Natural killer cell treated with Interleukin-12 subunit alpha and Interleukin-12 subunit beta and Interleukin-15 and Interleukin-18, amount 100 ng/mL, for 72 hours (primary cell): ENCODE measurements at regions not wholly inside any gene's neighbourhood (a gene's known extent, or its start where the extent isn't known, plus 50 kb on each side); places are given as distances from the start of the nearest gene placed in this dataset.

Experiments used
- ATAC-seq, 2 donors: fragments of 150-1000 bp; cut with Tn5 transposase in 1 of 2; sonication (Bioruptor Pico), chemical (Tn5 transposase) in 1 of 2; 2 replicates each; pipeline ENCODE4 v1.10.0; 2021
- DNase-seq: peaks from one replicate; pipeline ENCODE4 v3.0.0; 2022; ENCODE audit warnings: low spot score
- H3K27ac Mint-ChIP-seq, 2 donors: 1 replicate in 1 of 2; 2 replicates in 1 of 2; pipeline ENCODE4 v1.8.0; 2022; ENCODE audit warnings: mixed read lengths in 2 of 2, mild to moderate bottlenecking in 1 of 2, moderate library complexity in 1 of 2
- H3K27me3 Mint-ChIP-seq, 2 donors: 1 replicate in 1 of 2; 2 replicates in 1 of 2; pipeline ENCODE4 v1.8.0; 2022; ENCODE audit warnings: mixed read lengths in 2 of 2
- H3K36me3 Mint-ChIP-seq: one replicate; pipeline ENCODE4 v1.8.0; 2022; ENCODE audit warnings: mixed read lengths
- H3K4me1 Mint-ChIP-seq, 2 donors: 1 replicate in 1 of 2; 2 replicates in 1 of 2; pipeline ENCODE4 v1.8.0; 2022; ENCODE audit warnings: low read depth in 2 of 2, mixed read lengths in 2 of 2, mild to moderate bottlenecking in 1 of 2
- H3K4me3 Mint-ChIP-seq: one replicate; pipeline ENCODE4 v1.8.0; 2022; ENCODE audit warnings: mixed read lengths
- H3K9me3 Mint-ChIP-seq: 2 replicates; pipeline ENCODE4 v1.8.0; 2022; ENCODE audit warnings: mixed read lengths

DNA sequence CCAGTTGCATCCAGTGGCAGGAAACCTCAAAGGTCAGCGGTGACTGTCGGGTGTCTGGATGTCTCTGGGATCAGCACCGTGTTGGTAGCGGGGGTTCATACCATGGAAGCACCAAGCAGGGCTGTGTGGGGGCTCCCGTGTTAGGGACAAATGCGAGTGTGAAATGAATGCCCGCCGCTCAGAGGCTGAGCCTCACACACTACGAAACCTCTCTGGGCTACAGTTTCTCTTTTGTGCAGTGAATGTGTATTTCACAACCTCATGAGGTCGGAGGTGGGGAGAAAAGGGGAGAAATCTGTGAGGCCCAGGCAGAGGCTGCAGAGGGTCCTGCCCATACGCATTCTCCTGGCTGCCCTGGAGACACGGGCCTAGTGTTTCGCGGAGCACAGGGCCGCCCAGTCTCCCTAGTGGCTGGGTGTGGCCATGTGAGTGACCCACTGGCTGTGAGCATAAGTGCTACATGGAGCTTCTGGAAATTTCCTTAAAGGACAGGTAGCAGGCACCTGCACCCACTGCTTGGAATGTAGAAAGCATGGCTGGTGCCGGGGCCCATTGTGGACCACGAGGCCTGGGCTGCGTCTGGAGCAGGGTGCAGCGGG, 138.0 kb upstream of the GLI2 start:
- DNase-seq (no peak), ATAC-seq (no peak)
- Mint-ChIP-seq H3K4me3 (no peak overlapping the region), H3K9me3 (no peaks in the 10 kb centered on the region), H3K27me3 (peaks cover 2 to 7% of the 10 kb centered on the region in 2 donors), H3K27ac (no peak overlapping the region), H3K36me3 (no peaks in the 10 kb centered on the region), H3K4me1 (no peaks in the 10 kb centered on the region)

DNA sequence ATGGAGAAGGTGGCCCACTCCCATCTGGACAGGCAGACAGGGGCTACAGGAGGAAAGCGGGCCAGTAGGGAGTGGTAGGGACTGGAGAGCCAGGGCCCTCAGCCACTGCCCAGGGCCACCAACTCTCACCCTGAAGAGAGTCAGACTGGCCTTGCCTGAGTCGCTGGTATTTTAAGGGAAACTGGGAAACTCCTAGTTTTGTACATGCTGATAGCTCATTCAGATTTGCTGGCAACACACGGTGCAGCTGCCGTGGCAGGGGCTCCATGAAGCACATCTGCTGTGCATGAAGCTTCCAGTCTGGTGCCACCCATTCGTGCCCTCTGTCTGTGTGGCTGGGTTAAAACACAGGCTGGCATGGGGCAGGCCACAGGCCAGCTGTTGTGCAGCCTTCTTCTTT, 137.3 kb upstream of the GLI2 start:
- ATAC-seq (no peak), DNase-seq (no peak)
- Mint-ChIP-seq H3K27ac (no peak overlapping the region), H3K4me1 (no peaks in the 10 kb centered on the region), H3K4me3 (no peak overlapping the region), H3K36me3 (no peaks in the 10 kb centered on the region), H3K9me3 (no peaks in the 10 kb centered on the region), H3K27me3 (peaks cover under 1 to 4% of the 10 kb centered on the region in 2 donors)

DNA sequence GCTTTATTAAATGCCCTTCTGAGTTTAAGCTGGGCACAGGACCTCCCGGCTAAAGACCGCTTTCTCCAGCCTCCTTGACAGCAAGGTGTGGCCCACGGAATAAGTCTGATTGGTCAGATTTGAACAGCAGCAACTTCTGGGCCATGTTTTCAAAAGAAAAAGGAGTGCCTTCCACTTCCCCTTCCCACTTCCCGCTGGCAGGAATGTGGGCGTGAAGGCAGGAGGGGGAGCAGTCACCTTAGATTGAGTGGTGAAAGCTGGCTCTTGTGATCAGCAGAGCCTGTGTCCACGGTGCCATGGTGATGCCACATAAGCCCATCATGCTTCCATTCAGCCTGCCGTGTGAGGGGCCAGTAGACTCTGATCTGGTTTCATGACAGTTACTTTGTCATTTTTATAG, 136.6 kb upstream of the GLI2 start:
- Mint-ChIP-seq H3K27ac (no peak overlapping the region), H3K36me3 (no peaks in the 10 kb centered on the region), H3K27me3 (no peaks in the 10 kb centered on the region), H3K9me3 (no peaks in the 10 kb centered on the region), H3K4me1 (no peaks in the 10 kb centered on the region), H3K4me3 (no peak overlapping the region)
- no peak for ATAC-seq
- no peak for DNase-seq

DNA sequence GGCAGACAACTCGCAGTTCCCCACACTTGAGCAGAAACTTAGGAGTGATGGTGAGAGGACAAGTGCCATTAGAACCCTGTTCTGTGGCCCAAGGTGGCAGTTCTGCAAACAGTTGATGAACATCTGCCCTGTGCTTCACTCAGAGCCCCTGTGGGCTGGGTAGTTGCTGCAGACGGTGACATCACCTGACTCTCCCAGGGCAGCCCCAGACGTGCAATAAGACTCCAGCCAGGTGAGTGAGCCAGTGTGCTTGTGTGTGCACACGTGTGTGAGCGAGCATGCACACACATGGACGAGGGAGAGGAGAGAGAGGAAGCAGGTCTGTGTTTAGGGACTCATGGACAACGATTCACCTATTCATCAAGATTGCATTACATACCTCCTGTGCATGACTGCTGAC, 136.0 kb upstream of the GLI2 start:
- peaks cover 3 to 5% of the 10 kb centered on the region in 2 donors for H3K27me3 Mint-ChIP-seq
- H3K4me3 Mint-ChIP-seq = no peak overlapping the region

DNA sequence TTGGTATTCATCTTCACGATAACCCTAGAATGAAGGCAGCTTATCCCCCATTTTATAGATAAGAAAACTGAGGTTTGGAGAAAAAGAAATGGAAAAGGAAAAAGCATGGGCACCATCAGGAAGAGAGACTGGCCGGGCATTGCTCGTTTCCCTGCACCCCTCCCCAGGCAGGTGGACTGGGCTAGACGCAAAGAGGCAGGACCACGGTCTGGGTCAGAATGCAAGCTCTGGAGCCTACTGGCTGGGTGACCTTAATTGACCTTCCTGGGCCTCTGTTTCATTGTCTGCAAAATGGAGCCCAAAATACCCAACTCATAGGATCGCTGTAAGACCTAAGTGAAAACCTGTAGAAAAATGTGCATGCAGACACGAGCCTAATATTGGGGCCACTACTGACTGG, 135.3 kb upstream of the GLI2 start:
- ATAC-seq (no peak), DNase-seq (no peak)
- H3K4me3 Mint-ChIP-seq = no peak overlapping the region
- H3K36me3 Mint-ChIP-seq = no peaks in the 10 kb centered on the region
- peaks cover 4 to 7% of the 10 kb centered on the region in 2 donors for H3K27me3 Mint-ChIP-seq
- H3K27ac Mint-ChIP-seq = no peak overlapping the region
- no peaks in the 10 kb centered on the region for H3K4me1 Mint-ChIP-seq
- H3K9me3 Mint-ChIP-seq = no peaks in the 10 kb centered on the region

More for the DNA sequence above, 136.0 kb upstream of the GLI2 start:
- no peaks in the 10 kb centered on the region for H3K36me3 Mint-ChIP-seq
- no peaks in the 10 kb centered on the region for H3K4me1 Mint-ChIP-seq
- H3K27ac Mint-ChIP-seq = no peak overlapping the region
- no peaks in the 10 kb centered on the region for H3K9me3 Mint-ChIP-seq
- ATAC-seq (no peak), DNase-seq (no peak)

DNA sequence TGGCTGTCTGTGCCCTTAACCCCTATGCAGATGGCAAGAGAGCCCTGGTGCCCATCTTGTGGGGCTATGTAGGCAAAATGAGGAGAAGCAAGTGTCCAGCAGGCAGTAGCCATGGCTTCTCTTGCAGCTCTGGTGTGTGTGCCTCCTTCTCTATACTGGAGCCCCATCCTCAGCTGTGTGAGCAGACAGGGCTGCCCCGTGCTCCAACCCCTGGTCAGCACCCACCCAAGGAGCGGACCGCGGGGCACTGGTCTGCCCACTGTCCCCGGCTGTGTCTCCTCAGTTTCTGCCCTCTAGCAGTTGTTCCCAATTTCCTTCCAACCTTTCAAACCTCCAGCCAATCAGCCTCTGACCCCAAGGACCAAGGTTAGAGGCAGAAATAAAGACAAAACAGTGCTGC, 134.9 kb upstream of the GLI2 start:
- Mint-ChIP-seq H3K36me3 (no peaks in the 10 kb centered on the region), H3K27ac (no peak overlapping the region), H3K4me3 (no peak overlapping the region), H3K4me1 (no peaks in the 10 kb centered on the region), H3K27me3 (peaks cover 4 to 7% of the 10 kb centered on the region in 2 donors), H3K9me3 (no peaks in the 10 kb centered on the region)
- DNase-seq (no peak), ATAC-seq (no peak)

DNA sequence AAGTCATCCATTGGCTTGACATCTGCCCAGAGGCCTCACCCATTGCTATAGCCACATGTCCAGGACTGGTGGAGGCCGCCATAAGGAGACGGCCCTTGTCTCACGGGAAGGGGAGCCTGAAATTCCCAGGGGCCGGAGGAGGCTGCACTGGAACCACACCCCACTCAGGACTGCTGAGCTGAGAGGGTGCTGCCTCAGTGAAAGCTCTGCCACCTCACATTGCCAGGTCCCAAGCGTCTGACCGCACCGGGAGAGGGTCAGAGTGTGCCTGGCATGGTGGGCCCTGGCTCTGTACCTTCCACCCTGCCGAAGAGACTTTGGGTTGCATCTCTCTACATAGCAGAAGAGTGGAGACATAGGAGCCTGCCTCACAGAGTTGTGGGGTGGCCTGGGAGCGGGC, 134.1 kb upstream of the GLI2 start:
- H3K36me3 Mint-ChIP-seq = no peaks in the 10 kb centered on the region
- ATAC-seq (no peak), DNase-seq (no peak)
- no peak overlapping the region for H3K4me3 Mint-ChIP-seq
- H3K27me3 Mint-ChIP-seq = peaks cover 4 to 7% of the 10 kb centered on the region in 2 donors
- H3K9me3 Mint-ChIP-seq = no peaks in the 10 kb centered on the region
- H3K4me1 Mint-ChIP-seq = no peaks in the 10 kb centered on the region
- no peak overlapping the region for H3K27ac Mint-ChIP-seq

DNA sequence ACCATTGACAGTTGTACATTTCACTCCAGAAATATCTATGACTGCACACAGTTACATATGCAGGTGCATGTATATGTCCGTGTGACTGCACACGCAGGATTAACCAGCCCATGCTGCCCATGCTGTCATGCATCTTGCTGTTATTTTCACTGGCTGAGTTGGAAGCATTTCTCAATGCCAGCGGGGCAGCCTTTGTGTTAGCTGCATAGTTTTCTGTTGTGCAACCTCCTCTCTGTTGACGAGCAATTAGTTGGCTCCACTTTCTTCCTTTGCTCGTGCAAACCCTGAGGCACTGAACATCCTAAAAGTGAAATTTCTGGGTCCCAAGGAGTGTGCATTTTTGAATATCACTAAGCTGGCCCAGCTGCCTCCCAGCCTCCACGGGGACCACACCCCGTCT, 133.4 kb upstream of the GLI2 start:
- Mint-ChIP-seq H3K27ac (no peak overlapping the region), H3K4me3 (no peak overlapping the region), H3K27me3 (peaks cover 4 to 7% of the 10 kb centered on the region in 2 donors), H3K36me3 (no peaks in the 10 kb centered on the region), H3K9me3 (no peaks in the 10 kb centered on the region), H3K4me1 (no peaks in the 10 kb centered on the region)
- ATAC-seq = no peak
- DNase-seq = no peak

DNA sequence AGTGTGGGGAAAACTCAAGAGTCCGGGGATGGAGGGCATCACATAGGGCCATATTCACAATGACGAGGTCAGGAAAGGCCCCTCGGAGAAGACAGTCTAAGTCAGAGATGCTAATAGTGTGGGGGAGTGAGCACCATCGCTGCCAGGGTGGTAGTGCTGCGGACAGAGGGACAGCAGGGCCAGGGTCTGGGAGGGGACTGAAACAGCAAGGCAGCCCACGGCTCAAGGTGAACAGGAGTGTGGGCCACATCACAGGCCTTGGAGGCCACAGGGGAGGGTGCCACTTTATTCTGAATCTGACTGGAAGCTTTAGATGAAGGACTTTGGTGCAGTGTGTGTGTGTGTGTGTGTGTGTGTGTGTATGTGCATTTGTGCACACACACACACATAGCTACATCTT, 130.9 kb upstream of the GLI2 start:
- H3K27me3 Mint-ChIP-seq = peaks cover 4 to 7% of the 10 kb centered on the region in 2 donors
- H3K9me3 Mint-ChIP-seq = no peaks in the 10 kb centered on the region
- no peak overlapping the region for H3K4me3 Mint-ChIP-seq
- no peaks in the 10 kb centered on the region for H3K36me3 Mint-ChIP-seq
- DNase-seq (no peak), ATAC-seq (no peak)
- H3K27ac Mint-ChIP-seq = no peak overlapping the region
- H3K4me1 Mint-ChIP-seq = no peaks in the 10 kb centered on the region

DNA sequence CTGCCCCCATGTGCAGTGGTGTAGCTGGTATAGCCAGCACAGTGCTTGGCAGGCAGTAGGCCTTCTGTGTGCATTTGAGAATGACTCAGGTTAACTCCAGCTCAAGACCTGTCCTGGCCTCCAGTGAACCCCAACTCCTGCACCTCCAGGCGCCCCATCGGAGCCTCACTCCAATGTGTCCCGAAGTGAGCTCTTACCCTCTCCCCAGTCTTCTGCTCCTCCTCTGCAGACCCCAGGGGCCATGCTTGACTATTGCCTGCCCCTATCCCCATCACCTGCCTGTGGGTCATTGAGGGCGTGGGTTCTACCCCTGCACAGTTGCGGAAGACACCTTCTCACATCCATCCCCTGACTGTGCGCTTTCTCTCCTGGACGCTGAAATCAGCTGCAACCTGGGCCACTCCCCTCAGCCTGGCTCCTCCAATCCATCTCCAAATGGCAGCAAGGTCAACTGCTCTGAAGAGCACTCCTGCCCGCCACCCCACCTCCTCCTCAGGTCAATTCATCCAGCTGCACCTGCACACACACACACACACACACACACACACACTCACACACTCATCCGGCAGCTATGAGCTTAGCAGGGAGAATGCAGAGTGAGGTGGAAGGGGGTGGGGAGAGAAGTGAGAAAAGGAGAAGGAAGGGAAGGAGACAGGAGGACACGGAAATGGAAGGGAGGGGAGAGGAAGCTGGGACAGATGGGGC, 130.3 kb upstream of the GLI2 start:
- DNase-seq = no peak

DNA sequence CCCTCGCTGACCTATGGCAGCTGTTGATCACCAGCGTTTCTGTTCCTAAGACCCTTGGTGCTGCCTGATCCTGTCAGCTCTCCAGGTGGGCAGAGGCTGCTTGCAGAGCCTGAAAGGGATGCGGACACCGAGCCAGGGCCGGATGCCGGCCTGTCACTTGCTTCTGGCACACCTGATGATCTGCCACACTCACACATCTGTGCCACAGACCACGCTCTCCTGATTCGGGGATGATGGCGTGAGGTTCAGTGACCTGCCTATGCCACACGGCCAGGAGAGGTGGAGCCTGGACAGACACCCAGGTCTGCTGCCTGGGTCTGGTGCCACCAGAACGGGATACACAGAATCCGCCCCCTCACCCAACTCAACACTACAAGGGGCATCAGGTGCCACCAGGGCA, 129.4 kb upstream of the GLI2 start:
- H3K36me3 Mint-ChIP-seq = no peaks in the 10 kb centered on the region
- peaks cover 4 to 7% of the 10 kb centered on the region in 2 donors for H3K27me3 Mint-ChIP-seq
- no peak overlapping the region for H3K4me3 Mint-ChIP-seq
- no peaks in the 10 kb centered on the region for H3K9me3 Mint-ChIP-seq
- DNase-seq = no peak
- H3K27ac Mint-ChIP-seq = no peak overlapping the region
- ATAC-seq = peak in 1 of 2 donors; percentile 5
- no peaks in the 10 kb centered on the region for H3K4me1 Mint-ChIP-seq

More for the DNA sequence above, 130.3 kb upstream of the GLI2 start:
- H3K36me3 Mint-ChIP-seq = no peaks in the 10 kb centered on the region
- H3K27ac Mint-ChIP-seq = no peak overlapping the region
- ATAC-seq = no peak
- H3K4me3 Mint-ChIP-seq = no peak overlapping the region
- H3K9me3 Mint-ChIP-seq = no peaks in the 10 kb centered on the region
- H3K4me1 Mint-ChIP-seq = no peaks in the 10 kb centered on the region
- H3K27me3 Mint-ChIP-seq = peaks cover 4 to 7% of the 10 kb centered on the region in 2 donors

DNA sequence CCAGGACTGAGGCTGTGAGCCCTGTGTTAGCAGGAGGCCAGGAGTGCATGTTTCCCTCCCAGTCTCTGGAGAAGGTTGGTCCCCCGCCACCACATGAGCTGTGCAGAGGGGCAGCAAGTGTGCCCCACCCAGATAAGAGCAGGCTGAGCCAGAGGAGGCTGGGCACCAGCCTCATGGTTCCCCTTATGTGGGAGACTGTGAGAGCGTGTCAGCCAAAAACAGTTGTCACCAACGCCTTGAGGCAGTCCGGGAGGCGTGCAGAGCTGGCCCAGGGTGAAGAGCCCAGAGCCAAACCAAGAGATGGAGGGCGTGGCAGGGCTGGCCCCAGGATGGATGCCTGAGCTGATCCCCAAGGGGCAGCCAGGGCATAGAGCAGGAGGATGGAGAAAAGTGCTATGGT, 128.7 kb upstream of the GLI2 start:
- Mint-ChIP-seq H3K9me3 (no peaks in the 10 kb centered on the region), H3K27me3 (peaks cover 4 to 7% of the 10 kb centered on the region in 2 donors), H3K36me3 (no peaks in the 10 kb centered on the region), H3K4me1 (no peaks in the 10 kb centered on the region), H3K27ac (no peak overlapping the region), H3K4me3 (no peak overlapping the region)
- DNase-seq (no peak), ATAC-seq (peak in 1 of 2 donors; percentile 4)

DNA sequence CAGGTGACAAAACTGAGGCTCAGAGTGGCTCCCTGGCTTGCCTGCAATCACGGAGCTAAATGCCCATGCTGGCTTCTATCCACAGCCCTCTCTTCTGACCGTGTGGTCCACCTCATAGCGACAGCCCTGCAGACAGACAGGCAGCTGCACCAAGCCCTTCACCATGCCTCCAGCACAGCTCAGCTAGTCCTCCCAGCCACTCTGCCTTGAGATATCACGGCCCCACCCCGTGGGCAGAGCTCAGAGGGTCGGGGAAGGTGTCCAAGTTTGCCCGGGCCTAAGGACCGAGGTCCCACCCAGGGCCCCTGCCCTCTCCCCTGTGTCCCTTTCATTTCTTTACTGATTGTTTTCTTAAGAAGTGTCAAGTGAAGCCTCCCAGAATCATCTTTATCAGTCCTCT, 128.2 kb upstream of the GLI2 start:
- Mint-ChIP-seq H3K4me1 (no peaks in the 10 kb centered on the region), H3K9me3 (no peaks in the 10 kb centered on the region), H3K36me3 (no peaks in the 10 kb centered on the region), H3K27ac (no peak overlapping the region), H3K27me3 (peaks cover 4 to 7% of the 10 kb centered on the region in 2 donors), H3K4me3 (no peak overlapping the region)
- ATAC-seq (no peak), DNase-seq (no peak)

DNA sequence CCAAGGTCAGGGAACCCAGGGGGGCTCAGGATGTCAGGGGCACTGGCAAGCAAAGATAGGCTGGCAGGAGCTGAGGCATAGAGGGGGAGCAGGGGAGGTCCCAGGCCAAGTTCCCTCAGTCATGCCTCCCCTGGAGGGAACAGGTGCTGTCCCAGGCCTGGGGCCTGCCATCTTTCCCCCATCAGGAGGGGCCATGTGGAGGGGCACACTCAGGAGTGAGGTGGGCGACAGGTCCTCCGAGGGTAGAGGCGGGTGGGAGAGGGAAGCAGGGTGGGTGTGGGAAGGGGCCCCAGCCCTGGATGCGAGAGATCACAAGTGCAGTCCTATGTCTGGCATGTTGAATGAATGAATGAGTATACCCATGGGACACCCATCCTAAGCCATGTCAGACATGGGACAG, 127.7 kb upstream of the GLI2 start:
- Mint-ChIP-seq H3K4me1 (no peaks in the 10 kb centered on the region), H3K27ac (no peak overlapping the region)
- no peak for DNase-seq

More for the DNA sequence above, 127.7 kb upstream of the GLI2 start:
- ATAC-seq = peak in 1 of 2 donors; percentile 3
- Mint-ChIP-seq H3K36me3 (no peaks in the 10 kb centered on the region), H3K9me3 (no peaks in the 10 kb centered on the region), H3K27me3 (peaks cover 4 to 7% of the 10 kb centered on the region in 2 donors), H3K4me3 (no peak overlapping the region)
